ENCODE measurements at regions not wholly inside any gene's neighbourhood (a gene's known extent, or its start where the extent isn't known, plus 50 kb on each side); places are given as distances from the start of the nearest gene placed in this dataset.
"Not testable (repeated sequence)": the region's sequence is repeated elsewhere in the genome, so short reads cannot be mapped to it uniquely, and the experiment has no call there.

- ATAC-seq (ENCODE audit: low read depth), result no peak
- TF ChIP-seq CTCF (IDR thresholded peaks at IDR 0.05), result no peak
- peaks cover 4% of the 10 kb centered on the region for H3K27me3 Mint-ChIP-seq
- no peaks in the 10 kb centered on the region for H3K9me3 Mint-ChIP-seq
- no peak overlapping the region for H3K27ac Mint-ChIP-seq
- no peak for DNase-seq
- no peak overlapping the region for H3K4me3 Mint-ChIP-seq
- no peaks in the 10 kb centered on the region for H3K36me3 Mint-ChIP-seq (ENCODE audit: low read depth)
- ChIA-PET CTCF (no interaction called here), POLR2A (no interaction called here)
- no peaks in the 10 kb centered on the region for H3K4me1 Mint-ChIP-seq
- intact Hi-C loops (cut with micrococcal nuclease), result no loop called here
Observed at GRCh38 chr6:56827908-56828649, 126.8 kb upstream of the BEND6 start.

GRCh38 chr6:56824431-56824830 is 130.5 kb upstream of the BEND6 start:
- H3K27ac Mint-ChIP-seq; H3K4me3 Mint-ChIP-seq; intact Hi-C loops (cut with micrococcal nuclease); H3K27me3 Mint-ChIP-seq; H3K9me3 Mint-ChIP-seq; DNase-seq; H3K36me3 Mint-ChIP-seq (ENCODE audit: low read depth); H3K4me1 Mint-ChIP-seq; POLR2A ChIA-PET; ATAC-seq (ENCODE audit: low read depth); CTCF ChIA-PET: not testable (repeated sequence)

GRCh38 chr6:56821005-56821432 is 133.9 kb upstream of the BEND6 start:
- Mint-ChIP-seq H3K36me3 (ENCODE audit: low read depth) (no peaks in the 10 kb centered on the region), H3K9me3 (no peaks in the 10 kb centered on the region), H3K27ac (no peak overlapping the region), H3K4me3 (no peak overlapping the region), H3K4me1 (no peaks in the 10 kb centered on the region), H3K27me3 (peaks cover 5% of the 10 kb centered on the region)
- no peak for TF ChIP-seq CTCF (IDR thresholded peaks at IDR 0.05)
- intact Hi-C loops (cut with micrococcal nuclease), result no loop called here
- ChIA-PET POLR2A (no interaction called here), CTCF (no interaction called here)
- DNase-seq (no peak), ATAC-seq (ENCODE audit: low read depth) (no peak)

- H3K4me3 Mint-ChIP-seq, result no peak overlapping the region
- no peak overlapping the region for H3K27ac Mint-ChIP-seq
- H3K27me3 Mint-ChIP-seq, result peaks cover 3% of the 10 kb centered on the region
- DNase-seq (no peak), ATAC-seq (ENCODE audit: low read depth) (no peak)
- no peak for TF ChIP-seq CTCF (IDR thresholded peaks at IDR 0.05)
- POLR2A ChIA-PET, result no interaction called here
- CTCF ChIA-PET, result no interaction called here
- H3K9me3 Mint-ChIP-seq, result no peaks in the 10 kb centered on the region
- H3K36me3 Mint-ChIP-seq (ENCODE audit: low read depth), result no peaks in the 10 kb centered on the region
- intact Hi-C loops (cut with micrococcal nuclease), result no loop called here
- H3K4me1 Mint-ChIP-seq, result no peaks in the 10 kb centered on the region
Observed at GRCh38 chr6:56820060-56820459, 134.8 kb upstream of the BEND6 start.

- CTCF ChIA-PET, result no interaction called here
- Mint-ChIP-seq H3K27ac (no peak overlapping the region), H3K27me3 (peaks cover 3% of the 10 kb centered on the region), H3K4me1 (no peaks in the 10 kb centered on the region), H3K9me3 (no peaks in the 10 kb centered on the region), H3K36me3 (ENCODE audit: low read depth) (no peaks in the 10 kb centered on the region), H3K4me3 (no peak overlapping the region)
- intact Hi-C loops (cut with micrococcal nuclease), result no loop called here
- POLR2A ChIA-PET, result no interaction called here
- ATAC-seq (ENCODE audit: low read depth), result no peak
- DNase-seq, result no peak
- TF ChIP-seq CTCF (IDR thresholded peaks at IDR 0.05), result no peak
Observed at GRCh38 chr6:56819604-56820003, 135.3 kb upstream of the BEND6 start.

GRCh38 chr6:56816370-56816769 is 138.5 kb upstream of the BEND6 start:
- Mint-ChIP-seq H3K4me1 (no peaks in the 10 kb centered on the region), H3K4me3 (no peak overlapping the region), H3K9me3 (no peaks in the 10 kb centered on the region), H3K27ac (no peak overlapping the region), H3K36me3 (ENCODE audit: low read depth) (no peaks in the 10 kb centered on the region), H3K27me3 (no peaks in the 10 kb centered on the region)
- ATAC-seq (ENCODE audit: low read depth), result no peak
- intact Hi-C loops (cut with micrococcal nuclease), result no loop called here
- TF ChIP-seq CTCF (IDR thresholded peaks at IDR 0.05), result no peak
- DNase-seq, result no peak
- CTCF ChIA-PET, result no interaction called here
- POLR2A ChIA-PET, result no interaction called here
